VCaP (cell line): ENCODE measurements at regions not wholly inside any gene's neighbourhood (a gene's known extent, or its start where the extent isn't known, plus 50 kb on each side); places are given as distances from the start of the nearest gene placed in this dataset.

Experiments used
- H3K27ac ChIP-seq: fragments of 450-650 bp; 2 replicates; pipeline ENCODE4 v1.5.1; 2017
- CTCF ChIP-seq: fragments of 450-650 bp; conservative IDR thresholded peaks from 2 replicates; pipeline ENCODE4 v1.5.1; 2017; ENCODE audit warnings: mild to moderate bottlenecking, moderate library complexity

DNA sequence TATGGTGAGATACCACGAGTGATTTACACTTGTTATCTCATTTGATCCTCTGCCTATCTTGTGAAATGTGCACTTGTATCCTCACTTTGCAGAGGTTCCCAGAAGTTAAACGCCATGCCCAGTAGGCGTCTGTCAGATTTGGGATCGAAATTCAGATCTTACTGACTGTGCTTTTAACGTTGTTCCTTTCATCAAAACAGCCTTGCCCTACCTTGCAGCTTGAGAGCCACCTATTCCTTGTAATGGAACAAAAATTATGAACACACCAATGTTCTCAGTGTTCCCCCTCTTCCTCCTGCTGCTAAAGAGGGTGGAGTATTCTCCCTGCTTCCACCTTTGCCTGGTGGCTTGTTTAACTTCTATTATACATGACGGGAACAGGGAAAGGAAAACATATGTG lies 257.0 kb downstream of the MSX2 start:
- H3K27ac ChIP-seq, result no peak overlapping the region
- no peak for TF ChIP-seq CTCF

DNA sequence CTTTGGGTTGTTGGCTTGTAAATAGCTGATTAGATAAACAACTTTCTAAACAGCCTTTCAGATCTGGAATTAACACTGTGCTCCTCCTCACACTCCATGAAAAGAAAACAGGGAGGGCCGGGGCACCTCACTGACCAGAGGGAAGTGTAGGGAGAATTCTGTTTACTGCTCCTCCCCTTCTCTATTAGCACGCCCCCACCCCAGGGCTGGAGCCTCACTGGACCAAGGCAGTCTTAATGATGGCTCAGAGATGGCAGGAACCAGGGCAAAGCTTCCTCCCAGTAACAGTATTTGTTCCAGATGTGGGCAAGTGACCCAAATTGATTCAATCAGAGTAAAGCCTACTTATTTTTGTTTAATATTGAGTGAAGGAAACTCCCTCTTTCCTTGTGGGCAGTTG lies 256.6 kb downstream of the MSX2 start:
- H3K27ac ChIP-seq, result no peak overlapping the region
- no peak for TF ChIP-seq CTCF

GRCh38 chr5:174972291-174972690 lies 247.9 kb downstream of the MSX2 start:
- H3K27ac ChIP-seq, result no peak overlapping the region
- no peak for TF ChIP-seq CTCF

DNA sequence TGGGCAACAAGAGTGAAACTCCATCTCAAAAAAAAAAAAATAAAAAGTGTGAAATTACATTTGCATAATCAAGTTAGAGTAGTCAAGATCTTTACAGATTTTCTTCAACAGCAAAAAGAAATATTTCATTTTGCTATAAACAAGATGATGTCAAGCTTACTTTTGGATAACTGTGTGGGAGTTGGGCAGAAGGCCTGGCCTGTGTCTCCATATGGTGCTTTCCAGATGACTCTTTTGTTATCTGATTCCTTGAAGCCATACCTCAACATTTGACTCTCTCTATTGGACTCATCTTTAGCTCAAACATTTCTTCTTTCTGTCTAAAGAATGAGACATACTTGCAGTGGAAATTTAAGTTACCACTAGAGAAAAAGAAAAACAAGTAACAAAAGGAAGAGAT lies 246.8 kb downstream of the MSX2 start:
- TF ChIP-seq CTCF, result no peak
- no peak overlapping the region for H3K27ac ChIP-seq

- no peak for TF ChIP-seq CTCF
- no peak overlapping the region for H3K27ac ChIP-seq
Measured at GRCh38 chr5:174970502-174970901, 246.1 kb downstream of the MSX2 start.

- TF ChIP-seq CTCF, result no peak
- H3K27ac ChIP-seq, result no peak overlapping the region
Measured at GRCh38 chr5:174953871-174954270, 229.5 kb downstream of the MSX2 start.

- peak; percentile 75 for TF ChIP-seq CTCF
- H3K27ac ChIP-seq, result no peak overlapping the region
Measured at GRCh38 chr5:174951151-174951780, 226.9 kb downstream of the MSX2 start.
